NCI-H146 treated with DMSO at 0.1 percent for 48 hours (cell line): ENCODE measurements at regions not wholly inside any gene's neighbourhood (a gene's known extent, or its start where the extent isn't known, plus 50 kb on each side); places are given as distances from the start of the nearest gene placed in this dataset.
"Not testable (repeated sequence)": the region's sequence is repeated elsewhere in the genome, so short reads cannot be mapped to it uniquely, and the experiment has no call there.

ENCODE experiments used
- DNase-seq: peaks from one replicate; lab custom pipeline; 2025; ENCODE audit not compliant: unreplicated experiment; lab: John Stamatoyannopoulos, UW

- no peak for DNase-seq
Observed at GRCh38 chr18:70698574-70698973, 409.7 kb downstream of the SOCS6 start.

GRCh38 chr18:70693246-70693645 lies 404.4 kb downstream of the SOCS6 start:
- peak; percentile 85 for DNase-seq

- not testable (repeated sequence) for DNase-seq
Observed at GRCh38 chr18:70689765-70690164, 400.9 kb downstream of the SOCS6 start.

GRCh38 chr18:70688286-70688685 lies 399.4 kb downstream of the SOCS6 start:
- no peak for DNase-seq

DNA sequence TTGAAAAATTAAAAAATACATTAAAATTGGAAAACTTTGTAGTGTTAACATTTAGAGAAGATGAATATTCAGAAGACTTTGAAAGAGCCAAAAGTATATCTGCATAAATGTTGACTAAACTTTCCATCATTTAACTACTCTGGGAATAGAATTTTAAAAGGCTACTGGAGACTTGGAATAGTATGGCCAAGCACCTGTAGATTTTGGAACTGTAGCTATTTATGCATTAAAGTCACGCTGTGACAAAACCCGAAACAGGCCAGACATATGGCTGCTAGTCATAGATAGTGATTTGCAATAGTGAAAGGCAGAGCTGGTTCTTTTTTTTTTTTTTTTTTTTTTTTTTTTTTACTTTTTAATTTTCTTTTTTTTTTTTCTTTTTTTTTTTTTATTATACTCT lies 396.0 kb downstream of the SOCS6 start:
- no peak for DNase-seq

- DNase-seq: no peak
Observed at GRCh38 chr18:70683263-70683662, 394.4 kb downstream of the SOCS6 start.

DNA sequence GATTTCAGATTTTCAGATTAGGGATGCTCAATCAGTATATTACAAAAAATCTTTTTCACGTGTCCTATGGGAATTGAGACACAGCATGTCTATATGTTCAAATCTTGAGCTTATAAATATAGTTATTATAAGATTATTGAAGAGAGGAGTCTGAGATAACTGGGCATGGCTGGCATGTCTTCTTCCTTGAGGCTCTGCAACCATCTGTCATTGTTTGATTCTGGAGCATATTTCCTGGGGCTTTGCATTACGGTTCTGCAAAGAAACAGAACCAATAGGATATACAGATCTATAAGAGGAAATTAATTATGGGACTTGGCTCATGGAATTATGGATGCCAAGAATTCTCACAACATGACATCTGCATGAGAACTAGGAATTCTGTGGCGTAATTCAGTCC lies 386.1 kb downstream of the SOCS6 start:
- no peak for DNase-seq

GRCh38 chr18:70673831-70674230 lies 385.0 kb downstream of the SOCS6 start:
- DNase-seq: no peak

GRCh38 chr18:70672581-70672980 lies 383.7 kb downstream of the SOCS6 start:
- DNase-seq: no peak

DNA sequence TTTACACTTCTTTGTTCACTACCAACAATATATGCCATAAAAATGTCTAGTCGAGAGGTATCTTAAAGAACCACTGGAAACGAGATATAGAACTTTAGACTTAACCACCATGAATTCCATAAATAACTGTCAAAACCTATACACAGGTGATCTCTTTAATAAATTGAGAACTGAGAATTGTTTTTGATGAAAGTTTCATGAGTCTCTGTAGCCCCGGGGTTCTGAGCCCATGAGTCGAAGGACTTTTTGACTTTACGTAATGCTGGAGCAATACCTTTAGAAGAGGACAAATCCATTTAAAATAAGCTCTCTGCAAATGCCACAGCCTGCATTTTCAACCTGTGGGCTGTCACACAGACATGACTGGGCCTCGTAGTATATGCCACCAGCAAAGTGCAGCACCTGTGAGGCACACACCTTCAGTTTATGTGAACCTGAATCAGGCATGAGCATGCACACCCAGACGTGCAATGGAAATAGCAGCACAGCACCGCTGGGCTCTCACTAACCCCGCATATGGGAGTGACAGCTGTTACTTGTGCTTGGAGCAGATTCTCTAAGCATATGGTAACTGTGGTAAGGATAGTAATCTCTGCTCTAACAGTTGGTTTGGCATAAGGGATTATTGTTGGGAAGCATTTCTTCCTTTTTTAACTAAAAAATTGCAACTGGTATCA lies 383.2 kb downstream of the SOCS6 start:
- DNase-seq: no peak

DNA sequence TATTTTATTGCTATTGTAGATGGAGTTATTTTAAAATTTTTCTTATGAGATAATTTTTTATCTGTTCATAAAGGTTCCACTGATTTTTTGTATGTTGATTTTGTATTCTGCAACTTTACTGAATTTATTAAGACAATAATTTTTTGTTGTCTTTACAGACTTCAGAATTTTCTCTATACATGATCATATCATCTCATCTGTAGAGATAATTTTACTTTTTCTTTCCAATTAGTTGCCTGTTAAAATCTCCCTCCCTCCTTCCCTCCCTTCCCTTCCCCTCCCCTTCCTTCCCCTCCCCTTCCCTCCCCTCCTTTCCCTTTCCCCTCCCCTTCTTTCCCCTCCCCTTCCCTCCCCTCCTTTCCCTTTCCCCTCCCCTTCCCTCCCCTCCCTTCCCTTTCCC lies 378.1 kb downstream of the SOCS6 start:
- no peak for DNase-seq

- DNase-seq: no peak
Observed at GRCh38 chr18:70663141-70663540, 374.3 kb downstream of the SOCS6 start.

GRCh38 chr18:70662588-70662987 lies 373.7 kb downstream of the SOCS6 start:
- DNase-seq: no peak

- no peak for DNase-seq
Observed at GRCh38 chr18:70659036-70659925, 370.4 kb downstream of the SOCS6 start.

- DNase-seq: no peak
Observed at GRCh38 chr18:70653671-70654070, 364.8 kb downstream of the SOCS6 start.

DNA sequence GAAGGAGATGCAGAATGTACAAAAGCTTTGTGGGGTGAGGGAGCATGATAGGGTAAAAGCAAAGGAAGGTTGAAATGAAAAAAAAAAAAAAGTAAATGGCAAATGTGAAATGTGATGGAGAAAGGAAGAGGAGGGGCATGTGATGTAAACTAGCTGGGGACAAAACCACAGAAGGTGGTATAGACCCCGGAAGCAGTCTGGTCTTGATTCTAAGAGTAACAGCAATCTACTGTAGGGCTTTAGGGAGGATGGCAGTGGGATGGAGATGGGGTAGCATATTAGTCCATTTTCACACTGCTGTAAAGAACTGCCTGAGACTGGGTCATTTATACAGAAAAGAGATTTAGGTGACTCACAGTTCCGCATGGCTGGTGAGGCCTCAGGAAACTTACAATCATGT lies 362.0 kb downstream of the SOCS6 start:
- DNase-seq: no peak

DNA sequence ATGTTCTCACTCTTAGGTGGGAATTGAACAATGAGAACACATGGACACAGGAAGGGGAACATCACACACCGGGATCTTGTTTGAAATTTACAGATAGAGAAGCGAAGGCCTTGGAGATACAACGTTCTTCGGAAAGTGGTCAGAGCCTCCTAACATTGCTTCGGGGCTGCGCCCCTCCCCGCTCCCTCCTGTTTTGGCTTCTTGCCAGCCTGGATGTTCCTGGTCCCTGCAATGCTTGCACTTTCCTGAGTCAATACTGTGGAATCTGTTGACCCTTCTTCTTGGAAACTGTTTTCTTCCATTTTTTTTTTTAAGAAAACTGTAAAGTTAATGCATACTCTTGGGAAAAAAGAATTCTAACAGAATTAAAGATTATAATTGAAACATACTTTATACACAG lies 360.8 kb downstream of the SOCS6 start:
- DNase-seq: no peak

DNA sequence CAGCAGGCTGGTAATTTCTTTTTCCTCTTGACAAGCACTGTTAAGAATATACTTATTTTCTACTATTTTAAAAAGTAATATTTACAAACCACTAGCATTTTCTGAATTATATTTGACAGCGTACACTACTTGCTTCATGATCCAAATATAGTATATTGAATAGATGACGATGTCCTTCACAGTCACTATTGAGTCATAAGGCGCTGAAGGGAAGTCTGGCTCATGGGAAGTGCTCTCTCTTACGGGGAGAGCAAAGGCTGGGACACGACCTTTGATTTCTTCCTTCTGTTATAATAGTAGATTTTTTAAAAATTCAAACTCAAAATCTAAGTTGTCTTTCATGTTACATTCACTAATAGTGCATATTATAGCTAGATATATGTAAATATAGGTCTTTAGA lies 357.1 kb downstream of the SOCS6 start:
- no peak for DNase-seq

- no peak for DNase-seq
Observed at GRCh38 chr18:70643812-70644211, 355.0 kb downstream of the SOCS6 start.

- no peak for DNase-seq
Observed at GRCh38 chr18:70641156-70641775, 352.4 kb downstream of the SOCS6 start.

DNA sequence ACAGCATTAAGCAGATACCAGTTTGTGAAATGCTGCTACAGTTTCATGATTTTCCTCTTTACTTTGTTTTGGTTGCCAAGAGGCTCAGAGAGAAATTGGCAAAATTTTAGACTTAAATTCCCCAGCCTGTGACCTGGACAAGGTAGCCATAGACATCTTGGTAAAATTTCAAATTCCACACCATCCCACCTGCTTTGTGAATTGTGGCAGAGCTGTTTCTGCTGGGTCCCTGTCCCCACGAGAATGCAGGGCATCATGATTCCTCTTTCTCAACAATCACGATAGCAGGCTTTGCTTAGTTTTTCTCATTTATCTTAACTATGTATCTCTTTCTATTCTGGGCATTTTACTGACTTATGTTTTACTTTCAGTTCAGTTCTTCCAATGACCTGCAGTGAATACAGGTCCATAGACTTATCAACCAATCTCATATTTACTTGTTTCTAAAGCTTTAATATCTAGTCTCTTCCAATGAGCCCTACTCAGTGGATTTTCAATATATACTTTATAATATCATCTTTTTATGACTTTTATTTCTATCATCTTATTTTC lies 351.6 kb downstream of the SOCS6 start:
- no peak for DNase-seq

GRCh38 chr18:70636991-70637390 lies 348.1 kb downstream of the SOCS6 start:
- DNase-seq: no peak
